ENCODE measurements at regions not wholly inside any gene's neighbourhood (a gene's known extent, or its start where the extent isn't known, plus 50 kb on each side); places are given as distances from the start of the nearest gene placed in this dataset.

DNA sequence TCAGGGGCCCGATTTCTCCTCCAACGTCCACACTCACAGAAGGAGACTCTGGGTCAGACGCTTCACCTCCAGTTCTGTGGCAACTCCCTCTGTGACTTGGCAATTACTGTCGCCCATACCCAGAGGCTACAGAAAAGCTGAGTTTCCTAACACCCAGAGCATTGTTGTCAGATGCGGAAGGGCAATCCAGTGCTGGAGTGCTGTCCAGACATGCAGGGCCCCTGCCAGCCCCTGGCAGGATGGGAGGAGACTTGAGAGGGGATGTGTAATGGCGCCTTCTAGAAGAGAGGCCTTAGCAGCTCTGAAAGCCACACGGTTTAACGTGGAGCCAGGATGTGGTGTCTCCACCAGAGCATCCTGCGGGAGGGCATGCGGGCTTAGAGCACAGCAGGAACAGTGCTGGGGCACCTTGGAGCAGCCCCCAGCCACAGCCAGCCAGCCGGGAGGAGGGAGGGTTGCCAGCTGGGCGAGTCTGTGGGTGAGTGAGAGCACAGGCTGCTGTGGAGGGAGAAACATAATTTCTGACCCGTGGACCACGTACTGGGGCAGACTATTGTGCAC, 139.4 kb upstream of the IRX1 start:
- no peak for TF ChIP-seq POLR2A (IDR thresholded peaks at IDR 0.05)
- TF ChIP-seq, protein P1, sequence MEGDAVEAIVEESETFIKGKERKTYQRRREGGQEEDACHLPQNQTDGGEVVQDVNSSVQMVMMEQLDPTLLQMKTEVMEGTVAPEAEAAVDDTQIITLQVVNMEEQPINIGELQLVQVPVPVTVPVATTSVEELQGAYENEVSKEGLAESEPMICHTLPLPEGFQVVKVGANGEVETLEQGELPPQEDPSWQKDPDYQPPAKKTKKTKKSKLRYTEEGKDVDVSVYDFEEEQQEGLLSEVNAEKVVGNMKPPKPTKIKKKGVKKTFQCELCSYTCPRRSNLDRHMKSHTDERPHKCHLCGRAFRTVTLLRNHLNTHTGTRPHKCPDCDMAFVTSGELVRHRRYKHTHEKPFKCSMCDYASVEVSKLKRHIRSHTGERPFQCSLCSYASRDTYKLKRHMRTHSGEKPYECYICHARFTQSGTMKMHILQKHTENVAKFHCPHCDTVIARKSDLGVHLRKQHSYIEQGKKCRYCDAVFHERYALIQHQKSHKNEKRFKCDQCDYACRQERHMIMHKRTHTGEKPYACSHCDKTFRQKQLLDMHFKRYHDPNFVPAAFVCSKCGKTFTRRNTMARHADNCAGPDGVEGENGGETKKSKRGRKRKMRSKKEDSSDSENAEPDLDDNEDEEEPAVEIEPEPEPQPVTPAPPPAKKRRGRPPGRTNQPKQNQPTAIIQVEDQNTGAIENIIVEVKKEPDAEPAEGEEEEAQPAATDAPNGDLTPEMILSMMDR (IDR thresholded peaks at IDR 0.05), result no peak

Data from tibial nerve (tissue), 3 donors.